ENCODE measurements at regions not wholly inside any gene's neighbourhood (a gene's known extent, or its start where the extent isn't known, plus 50 kb on each side); places are given as distances from the start of the nearest gene placed in this dataset.

DNA sequence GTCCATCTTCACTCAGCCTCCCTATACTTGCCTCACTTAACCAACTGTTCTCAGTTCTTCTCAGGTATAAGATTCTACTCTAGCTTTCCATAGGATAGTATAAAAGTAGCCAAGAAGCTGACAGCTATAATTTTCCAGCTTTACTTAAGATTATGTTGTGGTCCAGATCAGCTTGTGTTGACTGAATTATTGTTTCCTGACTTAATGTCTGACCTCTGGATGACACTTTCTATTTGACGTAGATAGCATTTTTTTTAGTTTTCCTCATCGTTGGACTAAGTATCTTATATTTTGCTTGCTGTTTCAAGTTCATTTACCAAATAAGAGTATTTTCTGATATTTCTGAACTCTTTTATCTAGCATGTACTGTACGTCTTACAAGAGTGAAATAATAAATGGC, 1272.5 kb upstream of the CDH2 start:
- Histone ChIP-seq H3K27ac (no peak overlapping the region), H3K4me3 (no peak overlapping the region)
- DNase-seq (ENCODE audit: low spot score): no peak
- TF ChIP-seq, protein P1, sequence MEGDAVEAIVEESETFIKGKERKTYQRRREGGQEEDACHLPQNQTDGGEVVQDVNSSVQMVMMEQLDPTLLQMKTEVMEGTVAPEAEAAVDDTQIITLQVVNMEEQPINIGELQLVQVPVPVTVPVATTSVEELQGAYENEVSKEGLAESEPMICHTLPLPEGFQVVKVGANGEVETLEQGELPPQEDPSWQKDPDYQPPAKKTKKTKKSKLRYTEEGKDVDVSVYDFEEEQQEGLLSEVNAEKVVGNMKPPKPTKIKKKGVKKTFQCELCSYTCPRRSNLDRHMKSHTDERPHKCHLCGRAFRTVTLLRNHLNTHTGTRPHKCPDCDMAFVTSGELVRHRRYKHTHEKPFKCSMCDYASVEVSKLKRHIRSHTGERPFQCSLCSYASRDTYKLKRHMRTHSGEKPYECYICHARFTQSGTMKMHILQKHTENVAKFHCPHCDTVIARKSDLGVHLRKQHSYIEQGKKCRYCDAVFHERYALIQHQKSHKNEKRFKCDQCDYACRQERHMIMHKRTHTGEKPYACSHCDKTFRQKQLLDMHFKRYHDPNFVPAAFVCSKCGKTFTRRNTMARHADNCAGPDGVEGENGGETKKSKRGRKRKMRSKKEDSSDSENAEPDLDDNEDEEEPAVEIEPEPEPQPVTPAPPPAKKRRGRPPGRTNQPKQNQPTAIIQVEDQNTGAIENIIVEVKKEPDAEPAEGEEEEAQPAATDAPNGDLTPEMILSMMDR (IDR thresholded peaks at IDR 0.05): no peak

DNA sequence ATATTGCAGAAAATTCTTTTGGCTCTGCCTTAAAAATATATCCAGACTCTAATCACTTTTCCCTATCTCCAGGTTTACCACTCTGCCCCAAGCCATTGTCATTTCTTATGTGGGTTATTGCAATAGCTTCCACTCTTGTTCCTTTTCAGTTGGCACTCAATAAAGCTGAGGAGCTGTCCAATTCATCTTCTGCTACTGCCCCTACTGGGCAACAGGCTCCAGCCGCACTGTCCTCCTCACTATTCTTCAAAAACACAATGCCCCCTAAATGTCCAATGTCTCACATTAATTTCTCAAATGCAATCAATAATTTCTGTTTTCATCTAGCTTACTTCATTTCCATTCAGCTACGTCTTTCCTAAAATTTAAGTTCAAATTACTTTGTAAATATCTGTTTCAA, 1262.5 kb upstream of the CDH2 start:
- TF ChIP-seq, protein P1 (IDR thresholded peaks at IDR 0.05): no peak
- no peak overlapping the region for H3K27ac ChIP-seq
- H3K4me3 ChIP-seq: no peak overlapping the region
- no peak for DNase-seq (ENCODE audit: low spot score)

DNA sequence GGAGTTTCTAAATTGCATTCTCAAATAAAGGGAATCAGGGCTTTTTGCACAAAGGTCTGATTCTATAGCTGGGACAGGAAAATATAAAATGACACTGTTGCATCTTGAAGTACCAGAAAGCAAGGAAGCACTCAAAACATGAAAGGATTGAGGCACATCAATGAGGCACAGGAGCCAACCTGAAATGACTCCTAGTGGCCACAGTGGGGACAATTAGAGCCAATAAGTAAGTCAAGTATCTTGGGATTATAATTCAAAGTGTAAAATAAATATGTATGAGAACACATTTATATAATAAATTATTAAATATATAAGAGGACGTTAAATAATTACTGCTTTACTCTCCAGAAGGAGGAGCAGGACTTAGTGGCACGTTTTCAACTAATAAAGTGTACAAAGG, 1259.5 kb upstream of the CDH2 start:
- Histone ChIP-seq H3K4me3 (no peak overlapping the region), H3K27ac (no peak overlapping the region)
- TF ChIP-seq, protein P1 (IDR thresholded peaks at IDR 0.05): no peak
- no peak for DNase-seq (ENCODE audit: low spot score)

DNA sequence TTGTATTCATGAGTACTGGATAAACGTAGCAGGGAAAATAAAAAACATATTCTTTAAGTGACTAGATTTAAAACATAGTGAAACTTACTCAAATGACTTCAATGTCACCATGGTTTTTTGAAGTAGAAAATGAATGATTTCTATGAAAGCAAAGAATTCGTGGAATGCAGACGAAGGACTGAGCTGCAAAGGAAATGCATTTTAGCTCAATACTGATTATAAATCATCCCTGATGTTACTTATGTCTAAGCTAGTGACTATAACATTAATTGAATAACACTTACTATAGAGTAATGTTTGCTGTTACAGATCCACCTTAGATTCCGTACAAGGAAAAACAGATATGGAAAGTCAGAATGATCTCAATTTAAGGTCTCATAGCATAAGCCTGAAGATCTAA, 1257.7 kb upstream of the CDH2 start:
- Histone ChIP-seq H3K4me3 (no peak overlapping the region), H3K27ac (no peak overlapping the region)
- no peak for DNase-seq (ENCODE audit: low spot score)
- TF ChIP-seq, protein P1 (IDR thresholded peaks at IDR 0.05): no peak

DNA sequence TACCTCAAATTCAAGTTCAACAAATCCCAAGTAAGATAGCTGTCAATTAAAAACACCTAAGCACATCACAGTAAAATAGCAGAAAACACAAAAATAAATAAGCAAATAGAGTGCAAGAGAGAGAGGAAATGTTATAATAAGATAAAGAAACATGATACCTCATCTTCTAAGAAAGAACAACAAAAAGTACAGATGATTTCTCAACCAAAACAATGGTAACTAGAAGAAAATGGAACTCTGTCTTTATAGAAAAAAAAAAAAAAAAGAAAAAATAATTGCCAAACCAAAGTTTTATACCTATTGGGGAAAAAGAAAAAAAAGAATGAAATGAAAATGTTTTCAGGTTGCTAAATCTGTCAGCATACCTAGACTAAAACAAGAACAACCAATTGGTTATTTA, 1253.5 kb upstream of the CDH2 start:
- TF ChIP-seq, protein P1 (IDR thresholded peaks at IDR 0.05): no peak
- no peak for DNase-seq (ENCODE audit: low spot score)
- no peak overlapping the region for H3K27ac ChIP-seq
- H3K4me3 ChIP-seq: no peak overlapping the region

DNA sequence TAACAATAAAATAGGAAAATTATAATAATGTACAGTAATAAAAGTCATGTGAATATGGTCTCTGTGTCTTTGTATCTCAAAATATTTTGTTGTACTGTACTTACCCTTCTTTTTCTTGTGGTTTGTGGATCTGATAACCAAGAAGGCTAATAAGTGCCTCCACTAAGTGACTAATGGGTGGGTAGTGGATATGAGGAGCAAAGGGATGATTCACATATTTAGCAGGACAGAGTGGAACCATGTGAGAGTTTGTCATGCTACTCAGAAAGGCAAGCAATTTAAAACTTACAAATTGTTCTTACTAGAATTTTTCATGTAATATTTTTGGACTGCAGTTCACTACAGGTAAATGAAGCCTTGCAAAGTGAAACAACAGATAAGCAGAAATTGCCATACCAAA, 1241.2 kb upstream of the CDH2 start:
- no peak for DNase-seq (ENCODE audit: low spot score)
- H3K27ac ChIP-seq: no peak overlapping the region
- no peak overlapping the region for H3K4me3 ChIP-seq
- TF ChIP-seq, protein P1 (IDR thresholded peaks at IDR 0.05): no peak

DNA sequence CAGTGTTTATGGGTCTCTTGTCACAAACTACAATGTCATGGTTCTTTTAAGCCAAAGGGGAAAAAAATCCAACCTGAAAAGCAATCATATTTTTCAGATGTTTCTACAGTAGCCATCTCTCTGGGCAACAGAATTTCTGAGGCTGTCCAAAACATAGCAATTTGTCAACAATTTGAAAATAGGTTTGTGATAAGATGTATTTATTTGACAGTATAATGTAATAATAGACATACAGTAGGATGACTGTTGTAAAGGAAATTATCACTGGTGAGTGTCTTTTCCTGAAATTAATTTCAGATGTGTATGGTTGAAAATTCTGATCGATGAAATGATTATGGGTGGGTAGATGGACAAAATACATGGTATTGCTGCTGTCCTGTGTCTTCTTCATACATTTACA, 1230.1 kb upstream of the CDH2 start:
- no peak for DNase-seq (ENCODE audit: low spot score)
- TF ChIP-seq, protein P1 (IDR thresholded peaks at IDR 0.05): no peak
- no peak overlapping the region for H3K4me3 ChIP-seq
- no peak overlapping the region for H3K27ac ChIP-seq
